HFFc6 (cell line): ENCODE measurements at regions not wholly inside any gene's neighbourhood (a gene's known extent, or its start where the extent isn't known, plus 50 kb on each side); places are given as distances from the start of the nearest gene placed in this dataset.

Experiments used
- DNase-seq: peaks from one replicate; pipeline ENCODE4 v3.0.0-alpha.2; 2018
- H3K27ac Mint-ChIP-seq: 2 replicates; pipeline ENCODE4 v1.8.0; 2020; ENCODE audit warnings: mild to moderate bottlenecking, mixed read lengths
- H3K27me3 Mint-ChIP-seq: 2 replicates; pipeline ENCODE4 v1.8.0; 2021; ENCODE audit warnings: mild to moderate bottlenecking, moderate library complexity, mixed read lengths; ENCODE audit not compliant: insufficient read depth
- H3K36me3 Mint-ChIP-seq: 2 replicates; pipeline ENCODE4 v1.8.0; 2021; ENCODE audit warnings: low read depth, mixed read lengths
- H3K4me1 Mint-ChIP-seq: 2 replicates; pipeline ENCODE4 v1.8.0; 2020; ENCODE audit warnings: low read depth, mixed read lengths
- H3K4me3 Mint-ChIP-seq: 2 replicates; pipeline ENCODE4 v1.8.0; 2020; ENCODE audit warnings: mild to moderate bottlenecking, moderate library complexity, mixed read lengths
- H3K9me3 Mint-ChIP-seq: 2 replicates; pipeline ENCODE4 v1.8.0; 2020; ENCODE audit warnings: mild to moderate bottlenecking, mixed read lengths
- CTCF ChIP-seq: fragments of 200-600 bp; sonication (generic); IDR thresholded peaks from 2 replicates; pipeline ENCODE4 v1.5.0; 2021; ENCODE audit warnings: antibody characterized with exemption, mild to moderate bottlenecking

GRCh38 chr12:34190054-34190453 is 167.8 kb downstream of the ALG10 start:
- no peak overlapping the region for H3K27ac Mint-ChIP-seq
- TF ChIP-seq CTCF = no peak
- H3K36me3 Mint-ChIP-seq = no peaks in the 10 kb centered on the region
- peaks cover 30% of the 10 kb centered on the region for H3K9me3 Mint-ChIP-seq
- H3K4me1 Mint-ChIP-seq = no peaks in the 10 kb centered on the region
- no peak overlapping the region for H3K4me3 Mint-ChIP-seq
- no peaks in the 10 kb centered on the region; the same call in 1 of the 2 replicates for H3K27me3 Mint-ChIP-seq
- no peak for DNase-seq

GRCh38 chr12:34198924-34199323 is 176.6 kb downstream of the ALG10 start:
- no peak for TF ChIP-seq CTCF
- H3K27me3 Mint-ChIP-seq = no peaks in the 10 kb centered on the region; the same call in 1 of the 2 replicates
- H3K4me1 Mint-ChIP-seq = no peaks in the 10 kb centered on the region
- no peak overlapping the region for H3K27ac Mint-ChIP-seq
- DNase-seq = no peak
- no peak overlapping the region for H3K4me3 Mint-ChIP-seq
- no peaks in the 10 kb centered on the region for H3K36me3 Mint-ChIP-seq
- peaks cover 27% of the 10 kb centered on the region for H3K9me3 Mint-ChIP-seq

GRCh38 chr12:34203866-34204620 is 181.7 kb downstream of the ALG10 start:
- H3K9me3 Mint-ChIP-seq = peaks cover 42% of the 10 kb centered on the region
- no peaks in the 10 kb centered on the region for H3K4me1 Mint-ChIP-seq
- no peak for TF ChIP-seq CTCF
- DNase-seq = no peak
- no peak overlapping the region for H3K27ac Mint-ChIP-seq
- peaks cover 6% of the 10 kb centered on the region; the same call in 1 of the 2 replicates for H3K36me3 Mint-ChIP-seq
- H3K27me3 Mint-ChIP-seq = peaks cover 2% of the 10 kb centered on the region; the same call in 1 of the 2 replicates
- no peak overlapping the region for H3K4me3 Mint-ChIP-seq

- H3K9me3 Mint-ChIP-seq = peaks cover 51% of the 10 kb centered on the region
- TF ChIP-seq CTCF = no peak
- no peaks in the 10 kb centered on the region for H3K4me1 Mint-ChIP-seq
- H3K36me3 Mint-ChIP-seq = peaks cover 6% of the 10 kb centered on the region; the same call in 1 of the 2 replicates
- DNase-seq = no peak
- H3K4me3 Mint-ChIP-seq = no peak overlapping the region
- peaks cover 2% of the 10 kb centered on the region; the same call in 1 of the 2 replicates for H3K27me3 Mint-ChIP-seq
- no peak overlapping the region for H3K27ac Mint-ChIP-seq
Measured at GRCh38 chr12:34204830-34205285, 182.6 kb downstream of the ALG10 start.

GRCh38 chr12:34205401-34205800 is 183.1 kb downstream of the ALG10 start:
- peaks cover 2% of the 10 kb centered on the region; the same call in 1 of the 2 replicates for H3K27me3 Mint-ChIP-seq
- peaks cover 56% of the 10 kb centered on the region for H3K9me3 Mint-ChIP-seq
- TF ChIP-seq CTCF = no peak
- H3K36me3 Mint-ChIP-seq = peaks cover 6% of the 10 kb centered on the region; the same call in 1 of the 2 replicates
- H3K4me1 Mint-ChIP-seq = no peaks in the 10 kb centered on the region
- no peak for DNase-seq
- H3K4me3 Mint-ChIP-seq = no peak overlapping the region
- H3K27ac Mint-ChIP-seq = no peak overlapping the region
